Naive B cell (primary cell): ENCODE measurements at regions not wholly inside any gene's neighbourhood (a gene's known extent, or its start where the extent isn't known, plus 50 kb on each side); places are given as distances from the start of the nearest gene placed in this dataset.

ENCODE experiments used
- ATAC-seq, 2 donors: fragments of 150-1000 bp; cut with Tn5 transposase; 2 replicates each; pipeline ENCODE4 v1.10.0; 2021; ENCODE audit warnings: low read depth in 2 of 2, mild to moderate bottlenecking in 2 of 2, moderate library complexity in 2 of 2
- DNase-seq: peaks from one replicate; pipeline ENCODE4 v3.0.0; 2022
- H3K27ac Mint-ChIP-seq, 6 donors: one replicate each; pipeline ENCODE4 v1.8.0; 2020 to 2022; ENCODE audit warnings: mild to moderate bottlenecking in 6 of 6, mixed read lengths in 6 of 6, moderate library complexity in 5 of 6, inconsistent platforms in 2 of 6
- H3K27me3 Mint-ChIP-seq, 3 donors: one replicate each; pipeline ENCODE4 v1.8.0; 2021 to 2022; ENCODE audit warnings: mixed read lengths in 3 of 3, mild to moderate bottlenecking in 1 of 3
- H3K36me3 Mint-ChIP-seq, 2 donors: one replicate each; pipeline ENCODE4 v1.8.0; 2020 to 2022; ENCODE audit warnings: mixed read lengths in 2 of 2, inconsistent platforms in 1 of 2, mild to moderate bottlenecking in 1 of 2
- H3K4me1 Mint-ChIP-seq, 3 donors: one replicate each; pipeline ENCODE4 v1.8.0; 2020 to 2022; ENCODE audit warnings: mixed read lengths in 3 of 3, inconsistent platforms in 1 of 3, mild to moderate bottlenecking in 1 of 3, moderate library complexity in 1 of 3
- H3K4me3 Mint-ChIP-seq, 8 donors: one replicate each; pipeline ENCODE4 v1.8.0; 2020 to 2022; ENCODE audit warnings: mild to moderate bottlenecking in 8 of 8, mixed read lengths in 8 of 8, moderate library complexity in 8 of 8, inconsistent platforms in 2 of 8
- H3K9me3 Mint-ChIP-seq, 7 donors: one replicate each; pipeline ENCODE4 v1.8.0; 2020 to 2022; ENCODE audit warnings: mixed read lengths in 7 of 7, mild to moderate bottlenecking in 5 of 7, inconsistent platforms in 2 of 7, moderate library complexity in 1 of 7

DNA sequence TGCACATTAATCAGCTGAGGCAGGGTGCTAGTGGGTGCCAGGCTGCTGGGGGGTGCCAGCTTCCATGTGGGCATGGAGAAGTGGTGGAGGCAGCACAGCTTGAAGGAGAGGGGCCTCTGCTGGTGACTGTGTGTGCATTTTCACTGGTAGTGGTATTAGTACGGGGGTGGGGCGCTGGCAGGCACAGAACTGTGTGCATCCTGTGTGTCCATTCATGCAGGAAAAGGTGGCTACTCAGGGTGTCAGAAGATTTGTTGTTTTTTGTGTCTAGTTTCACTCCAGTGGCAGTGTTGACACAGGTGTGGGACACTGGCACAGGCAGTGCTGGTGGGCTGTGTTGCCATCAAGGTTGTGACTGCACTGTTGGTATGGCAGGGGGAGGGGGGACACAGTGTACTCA is 1303.6 kb downstream of the FAM133A start:
- Mint-ChIP-seq H3K4me3 (no peak overlapping the region), H3K36me3 (no peaks in the 10 kb centered on the region), H3K27me3 (no peaks in the 10 kb centered on the region), H3K9me3 (peaks cover 0 to 4% (median 0%) of the 10 kb centered on the region in 7 donors), H3K27ac (no peak overlapping the region), H3K4me1 (peaks cover 0 to 2% (median 0%) of the 10 kb centered on the region in 3 donors)
- no peak for ATAC-seq
- no peak for DNase-seq

DNA sequence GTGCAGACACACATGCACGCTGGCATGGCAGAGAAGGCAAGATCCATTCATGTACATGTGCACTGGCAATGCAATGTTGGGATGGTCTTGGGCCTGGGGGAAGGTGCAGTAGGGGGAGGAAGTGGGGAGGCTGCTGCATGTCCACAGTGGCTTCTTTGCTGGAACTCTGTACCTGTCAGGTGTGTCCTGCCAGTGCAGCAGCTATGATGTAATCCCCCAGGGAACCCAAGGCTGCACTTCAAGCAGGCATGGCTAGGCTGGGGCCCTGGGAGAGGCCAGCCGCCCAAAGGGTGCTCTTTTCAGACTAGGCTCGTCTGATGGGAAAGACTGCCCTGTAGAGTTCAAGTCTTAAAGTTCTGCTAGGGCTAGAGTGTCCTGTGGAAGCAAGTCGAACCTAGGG is 1304.0 kb downstream of the FAM133A start:
- no peak for ATAC-seq
- Mint-ChIP-seq H3K36me3 (no peaks in the 10 kb centered on the region), H3K4me3 (no peak overlapping the region), H3K9me3 (peaks cover 0 to 4% (median 0%) of the 10 kb centered on the region in 7 donors), H3K27me3 (no peaks in the 10 kb centered on the region), H3K27ac (no peak overlapping the region), H3K4me1 (peaks cover 0 to 2% (median 0%) of the 10 kb centered on the region in 3 donors)
- DNase-seq = no peak
